Suprapubic skin (tissue), 3 donors: ENCODE measurements at regions not wholly inside any gene's neighbourhood (a gene's known extent, or its start where the extent isn't known, plus 50 kb on each side); places are given as distances from the start of the nearest gene placed in this dataset.
"Not testable (repeated sequence)": the region's sequence is repeated elsewhere in the genome, so short reads cannot be mapped to it uniquely, and the experiment has no call there.

Source experiments
- POLR2A ChIP-seq, 2 donors: fragments of 450-650 bp; IDR thresholded peaks; one replicate each; pipeline ENCODE4 v1.6.1; 2017; ENCODE audit warnings: antibody characterized with exemption in 2 of 2, mild to moderate bottlenecking in 2 of 2, moderate library complexity in 2 of 2
- TF ChIP-seq, protein P1 (sequence below), 2 donors: fragments of 200-600 bp in 1 of 2; fragments of 450-650 bp in 1 of 2; sonication (generic) in 1 of 2; IDR thresholded peaks; one replicate each; pipeline ENCODE4 v1.5.1; 2016 to 2019; ENCODE audit warnings: antibody characterized with exemption in 2 of 2, mild to moderate bottlenecking in 1 of 2, moderate library complexity in 1 of 2

DNA sequence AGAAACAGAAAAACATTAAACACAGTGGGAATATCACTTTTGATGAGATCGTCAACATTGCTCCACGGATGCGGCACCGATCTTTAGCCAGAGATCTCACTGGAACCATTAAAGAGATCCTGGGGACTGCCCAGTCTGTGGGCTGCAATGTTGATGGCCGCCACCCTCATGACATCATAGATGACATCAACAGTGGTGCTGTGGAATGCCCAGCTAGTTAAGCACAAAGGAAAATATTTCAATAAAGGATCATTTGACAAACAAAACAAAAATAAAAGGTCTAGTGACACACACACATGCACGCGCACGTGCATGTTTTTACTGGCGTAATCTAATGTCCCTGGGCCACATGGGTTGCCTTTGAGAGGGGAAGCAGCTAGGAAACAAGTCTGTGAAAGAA lies 78.4 kb upstream of the PIM1 start:
- TF ChIP-seq, protein P1, sequence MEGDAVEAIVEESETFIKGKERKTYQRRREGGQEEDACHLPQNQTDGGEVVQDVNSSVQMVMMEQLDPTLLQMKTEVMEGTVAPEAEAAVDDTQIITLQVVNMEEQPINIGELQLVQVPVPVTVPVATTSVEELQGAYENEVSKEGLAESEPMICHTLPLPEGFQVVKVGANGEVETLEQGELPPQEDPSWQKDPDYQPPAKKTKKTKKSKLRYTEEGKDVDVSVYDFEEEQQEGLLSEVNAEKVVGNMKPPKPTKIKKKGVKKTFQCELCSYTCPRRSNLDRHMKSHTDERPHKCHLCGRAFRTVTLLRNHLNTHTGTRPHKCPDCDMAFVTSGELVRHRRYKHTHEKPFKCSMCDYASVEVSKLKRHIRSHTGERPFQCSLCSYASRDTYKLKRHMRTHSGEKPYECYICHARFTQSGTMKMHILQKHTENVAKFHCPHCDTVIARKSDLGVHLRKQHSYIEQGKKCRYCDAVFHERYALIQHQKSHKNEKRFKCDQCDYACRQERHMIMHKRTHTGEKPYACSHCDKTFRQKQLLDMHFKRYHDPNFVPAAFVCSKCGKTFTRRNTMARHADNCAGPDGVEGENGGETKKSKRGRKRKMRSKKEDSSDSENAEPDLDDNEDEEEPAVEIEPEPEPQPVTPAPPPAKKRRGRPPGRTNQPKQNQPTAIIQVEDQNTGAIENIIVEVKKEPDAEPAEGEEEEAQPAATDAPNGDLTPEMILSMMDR (IDR thresholded peaks at IDR 0.05), result not testable (repeated sequence)
- not testable (repeated sequence) for TF ChIP-seq POLR2A (IDR thresholded peaks at IDR 0.05)
